WTC11 (cell line): ENCODE measurements at regions not wholly inside any gene's neighbourhood (a gene's known extent, or its start where the extent isn't known, plus 50 kb on each side); places are given as distances from the start of the nearest gene placed in this dataset.

Experiments used
- ATF2 ChIP-seq: sonication (generic); formaldehyde crosslinking; IDR thresholded peaks from 2 replicates; pipeline ENCODE4 v1.8.1; 2022; ENCODE audit warnings: low read depth, missing genetic modification reagents, borderline replicate concordance
- ATF3 ChIP-seq: sonication (generic); formaldehyde crosslinking; conservative IDR thresholded peaks from 2 replicates; pipeline ENCODE4 v1.8.1; 2022; ENCODE audit warnings: mild to moderate bottlenecking, missing genetic modification reagents
- CTCF ChIP-seq: fragments of 200-600 bp; IDR thresholded peaks from 2 replicates; pipeline ENCODE4 v1.8.0; 2022; ENCODE audit warnings: antibody characterized with exemption
- E2F5 ChIP-seq: sonication (generic); formaldehyde crosslinking; IDR thresholded peaks from 2 replicates; pipeline ENCODE4 v1.8.1; 2022; ENCODE audit warnings: mild to moderate bottlenecking, moderate library complexity, missing genetic modification reagents
- GABPB1 ChIP-seq: sonication (generic); formaldehyde crosslinking; IDR thresholded peaks from 2 replicates; pipeline ENCODE4 v1.8.1; 2023; ENCODE audit warnings: mild to moderate bottlenecking, missing genetic modification reagents
- HMGA2 ChIP-seq: fragments of 250-450 bp; sonication (Bioruptor Pico); IDR thresholded peaks from 2 replicates; pipeline ENCODE4 v1.4.0; 2021; ENCODE audit warnings: mild to moderate bottlenecking, moderate library complexity
- MAX ChIP-seq: sonication (generic); formaldehyde crosslinking; IDR thresholded peaks from 2 replicates; pipeline ENCODE4 v1.8.0; 2022; ENCODE audit warnings: mild to moderate bottlenecking, missing genetic modification reagents
- SP1 ChIP-seq: sonication (generic); formaldehyde crosslinking; conservative IDR thresholded peaks from 2 replicates; pipeline ENCODE4 v1.8.1; 2022; ENCODE audit warnings: missing genetic modification reagents
- ZNF512 ChIP-seq: sonication (generic); formaldehyde crosslinking; IDR thresholded peaks from 2 replicates; pipeline ENCODE4 v1.8.1; 2022; ENCODE audit warnings: missing genetic modification reagents, borderline replicate concordance
- ZNF671 ChIP-seq: fragments of 250-450 bp; sonication (Bioruptor Pico); IDR thresholded peaks from 2 replicates; pipeline ENCODE4 v1.8.0; 2021; ENCODE audit warnings: mild to moderate bottlenecking

- TF ChIP-seq CTCF = no peak
- TF ChIP-seq ZNF512 (CRISPR knock-in tag) = no peak
- no peak for TF ChIP-seq ATF3 (CRISPR knock-in tag)
- TF ChIP-seq SP1 (CRISPR knock-in tag) = no peak
- TF ChIP-seq ATF2 (CRISPR knock-in tag) = no peak
- TF ChIP-seq E2F5 = no peak
- TF ChIP-seq HMGA2 (CRISPR knock-in tag) = no peak
- TF ChIP-seq ZNF671 (CRISPR knock-in tag) = no peak
- no peak for TF ChIP-seq MAX (CRISPR knock-in tag)
- TF ChIP-seq GABPB1 = no peak
These were observed 1039.6 kb upstream of the LRRN3 start for GRCh38 chr7:110051372-110051771.
